Testis (tissue), 2 donors: ENCODE measurements at regions not wholly inside any gene's neighbourhood (a gene's known extent, or its start where the extent isn't known, plus 50 kb on each side); places are given as distances from the start of the nearest gene placed in this dataset.

Source experiments
- DNase-seq: peaks from one replicate; pipeline ENCODE4 v3.0.0-alpha.2; 2019
- H3K27ac ChIP-seq, 2 donors: fragments of 200-600 bp; sonication (generic); one replicate each; pipeline ENCODE4 v1.5.1; 2019
- H3K27me3 ChIP-seq: fragments of 200-600 bp; sonication (generic); one replicate; pipeline ENCODE4 v1.5.1; 2019
- H3K36me3 ChIP-seq: fragments of 200-600 bp; sonication (generic); one replicate; pipeline ENCODE4 v1.5.1; 2017; ENCODE audit warnings: low read depth; ENCODE audit errors: missing control alignments
- H3K4me1 ChIP-seq: fragments of 200-600 bp; sonication (generic); one replicate; pipeline ENCODE4 v1.5.1; 2019
- H3K4me3 ChIP-seq, 2 donors: fragments of 200-600 bp; sonication (generic); one replicate each; pipeline ENCODE4 v1.5.1; 2017 to 2019
- H3K9me3 ChIP-seq: fragments of 200-600 bp; sonication (generic); one replicate; pipeline ENCODE4 v1.5.1; 2017
- POLR2A ChIP-seq: fragments of 450-650 bp; IDR thresholded peaks from one replicate; pipeline ENCODE4 v1.6.1; 2017; ENCODE audit warnings: antibody characterized with exemption, mild to moderate bottlenecking, moderate library complexity
- WGBS, 2 donors: methylation state at CpG; one replicate each; pipeline ENCODE4 v1.1.5; 2018; 5-methylcytosine and 5-hydroxymethylcytosine counted together
- intact Hi-C: fragments of 100-400 bp; cut with DNase I; formaldehyde crosslinking; loops from one replicate; pipeline ENCODE4 v1.15.1; 2023; ENCODE audit warnings: low total_unique reads
- TF ChIP-seq, protein P1 (sequence below), 3 experiments: fragments of 450-650 bp in 2 of 3; fragments of 200-600 bp in 1 of 3; sonication (generic) in 1 of 3; IDR thresholded peaks; one replicate each; pipeline ENCODE4 v1.5.1; 2016 to 2019; ENCODE audit warnings: antibody characterized with exemption in 3 of 3, mild to moderate bottlenecking in 2 of 3, moderate library complexity in 1 of 3

DNA sequence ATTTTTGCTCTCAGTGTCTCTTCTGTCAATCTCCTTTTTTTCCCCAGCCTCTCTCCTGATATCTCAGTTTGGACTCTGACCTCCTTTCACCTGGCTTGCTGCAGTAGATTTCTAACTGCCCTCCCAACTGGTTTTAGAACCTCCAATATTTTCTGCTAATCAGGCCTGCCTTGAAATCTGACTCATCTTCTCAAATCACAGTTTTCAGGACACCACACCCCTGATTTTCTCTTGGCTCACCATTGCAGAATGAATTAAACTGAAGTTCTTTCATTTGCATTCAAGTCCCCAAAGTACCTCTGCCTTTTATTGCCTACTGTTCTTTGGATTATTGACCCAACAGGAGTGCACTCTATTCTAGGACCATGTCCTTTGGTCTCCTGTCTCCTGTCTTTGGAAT is 310.4 kb upstream of the TRPC7 start:
- no peaks in the 10 kb centered on the region for H3K4me1 ChIP-seq
- H3K36me3 ChIP-seq, result no peaks in the 10 kb centered on the region
- DNase-seq, result no peak
- H3K27ac ChIP-seq, result no peak overlapping the region
- H3K27me3 ChIP-seq, result no peaks in the 10 kb centered on the region
- intact Hi-C loops, result no loop called here
- no peak overlapping the region for H3K4me3 ChIP-seq
- H3K9me3 ChIP-seq, result no peaks in the 10 kb centered on the region
- TF ChIP-seq, protein P1, sequence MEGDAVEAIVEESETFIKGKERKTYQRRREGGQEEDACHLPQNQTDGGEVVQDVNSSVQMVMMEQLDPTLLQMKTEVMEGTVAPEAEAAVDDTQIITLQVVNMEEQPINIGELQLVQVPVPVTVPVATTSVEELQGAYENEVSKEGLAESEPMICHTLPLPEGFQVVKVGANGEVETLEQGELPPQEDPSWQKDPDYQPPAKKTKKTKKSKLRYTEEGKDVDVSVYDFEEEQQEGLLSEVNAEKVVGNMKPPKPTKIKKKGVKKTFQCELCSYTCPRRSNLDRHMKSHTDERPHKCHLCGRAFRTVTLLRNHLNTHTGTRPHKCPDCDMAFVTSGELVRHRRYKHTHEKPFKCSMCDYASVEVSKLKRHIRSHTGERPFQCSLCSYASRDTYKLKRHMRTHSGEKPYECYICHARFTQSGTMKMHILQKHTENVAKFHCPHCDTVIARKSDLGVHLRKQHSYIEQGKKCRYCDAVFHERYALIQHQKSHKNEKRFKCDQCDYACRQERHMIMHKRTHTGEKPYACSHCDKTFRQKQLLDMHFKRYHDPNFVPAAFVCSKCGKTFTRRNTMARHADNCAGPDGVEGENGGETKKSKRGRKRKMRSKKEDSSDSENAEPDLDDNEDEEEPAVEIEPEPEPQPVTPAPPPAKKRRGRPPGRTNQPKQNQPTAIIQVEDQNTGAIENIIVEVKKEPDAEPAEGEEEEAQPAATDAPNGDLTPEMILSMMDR (IDR thresholded peaks at IDR 0.05), result no peak
- no peak for TF ChIP-seq POLR2A

DNA sequence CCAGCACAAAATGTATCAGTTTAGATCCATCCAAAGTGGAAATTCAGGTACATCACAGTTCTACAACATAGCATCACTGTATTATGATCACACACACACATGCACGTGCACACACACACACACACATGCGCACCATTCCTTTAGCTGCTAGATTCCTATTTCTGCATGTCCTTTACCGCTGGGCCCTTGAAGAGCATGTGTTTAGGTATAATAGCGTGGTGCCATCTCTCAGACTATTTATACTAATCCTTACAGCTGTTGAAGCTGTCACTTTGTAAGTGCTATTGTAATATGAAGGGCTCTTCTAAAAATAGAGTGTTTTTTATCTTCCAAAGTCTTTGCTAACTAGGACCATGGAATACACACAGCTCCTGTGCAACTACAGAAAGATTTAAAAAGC is 308.8 kb upstream of the TRPC7 start:
- DNase-seq, result no peak
- Histone ChIP-seq H3K4me3 (no peak overlapping the region), H3K27me3 (no peaks in the 10 kb centered on the region), H3K36me3 (no peaks in the 10 kb centered on the region), H3K4me1 (no peaks in the 10 kb centered on the region), H3K27ac (no peak overlapping the region), H3K9me3 (no peaks in the 10 kb centered on the region)
- 87 to 90% methylated on average over 4 of the region's 4 CpGs for WGBS, 2 donors
- TF ChIP-seq POLR2A, result no peak
- TF ChIP-seq, protein P1 (IDR thresholded peaks at IDR 0.05), result no peak
- intact Hi-C loops, result no loop called here

DNA sequence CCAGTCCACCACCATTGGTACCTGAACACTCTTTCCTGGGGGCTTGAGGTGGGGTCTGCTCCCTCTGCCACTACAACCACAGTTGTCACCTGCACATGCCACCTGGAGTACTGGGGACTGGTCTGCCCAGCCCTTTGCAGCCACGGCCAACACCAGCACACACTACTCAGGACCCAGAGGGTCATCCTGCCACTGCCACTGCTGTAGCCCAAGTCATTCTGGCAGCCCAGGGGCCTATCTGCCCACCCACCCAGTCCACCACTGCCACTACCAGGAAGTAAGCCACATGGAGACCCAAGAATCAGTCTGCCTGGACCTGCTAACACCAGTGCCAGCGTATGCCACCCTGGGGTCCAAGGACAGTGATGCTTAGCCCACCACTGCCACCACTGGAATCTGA is 302.4 kb upstream of the TRPC7 start:
- Histone ChIP-seq H3K36me3 (no peaks in the 10 kb centered on the region), H3K27ac (no peak overlapping the region), H3K4me3 (no peak overlapping the region), H3K4me1 (no peaks in the 10 kb centered on the region), H3K27me3 (no peaks in the 10 kb centered on the region), H3K9me3 (no peaks in the 10 kb centered on the region)
- 90 to 100% methylated on average over 2 of the region's 2 CpGs for WGBS, 2 donors
- DNase-seq, result no peak
- intact Hi-C loops, result no loop called here
- no peak for TF ChIP-seq POLR2A
- TF ChIP-seq, protein P1 (IDR thresholded peaks at IDR 0.05), result no peak

DNA sequence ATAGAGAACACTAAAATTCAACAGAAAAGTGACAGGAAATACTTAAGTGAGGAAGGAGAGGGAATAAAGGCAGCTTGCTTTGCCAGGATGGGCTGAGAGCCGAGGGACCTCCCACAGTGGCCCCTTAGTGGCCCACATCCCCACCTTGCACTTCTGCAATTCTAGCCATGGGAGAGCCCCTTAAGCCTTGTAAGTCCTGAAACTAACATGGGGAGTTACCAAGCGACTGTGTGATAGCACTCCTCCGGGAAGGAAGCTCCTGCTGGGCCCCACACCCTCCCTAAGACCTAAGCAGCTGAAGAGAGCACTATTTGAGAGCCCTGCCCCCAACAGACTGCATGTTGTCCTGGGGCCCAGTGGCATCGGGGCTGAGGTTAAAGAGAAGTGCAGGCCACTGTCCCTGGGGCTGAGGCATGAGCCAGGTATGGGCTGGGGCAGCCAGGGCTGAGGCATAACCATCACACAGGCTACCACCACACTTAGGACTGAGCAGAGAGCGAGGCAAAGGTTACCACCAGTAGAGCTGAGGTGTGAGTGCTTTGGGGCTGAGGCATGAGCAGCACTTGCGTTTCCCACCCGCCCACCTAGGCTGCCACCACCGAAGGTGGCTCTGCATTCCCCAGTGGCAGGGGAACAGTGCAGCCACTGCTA is 301.8 kb upstream of the TRPC7 start:
- 70 to 72% methylated on average over 5 to 8 of the region's 8 CpGs for WGBS, 2 donors
- H3K4me3 ChIP-seq, result no peak overlapping the region
- intact Hi-C loops, result no loop called here
- DNase-seq, result no peak
- no peaks in the 10 kb centered on the region for H3K36me3 ChIP-seq
- no peaks in the 10 kb centered on the region for H3K27me3 ChIP-seq
- TF ChIP-seq POLR2A, result no peak
- TF ChIP-seq, protein P1 (IDR thresholded peaks at IDR 0.05), result no peak
- H3K4me1 ChIP-seq, result no peaks in the 10 kb centered on the region
- no peak overlapping the region for H3K27ac ChIP-seq
- no peaks in the 10 kb centered on the region for H3K9me3 ChIP-seq

DNA sequence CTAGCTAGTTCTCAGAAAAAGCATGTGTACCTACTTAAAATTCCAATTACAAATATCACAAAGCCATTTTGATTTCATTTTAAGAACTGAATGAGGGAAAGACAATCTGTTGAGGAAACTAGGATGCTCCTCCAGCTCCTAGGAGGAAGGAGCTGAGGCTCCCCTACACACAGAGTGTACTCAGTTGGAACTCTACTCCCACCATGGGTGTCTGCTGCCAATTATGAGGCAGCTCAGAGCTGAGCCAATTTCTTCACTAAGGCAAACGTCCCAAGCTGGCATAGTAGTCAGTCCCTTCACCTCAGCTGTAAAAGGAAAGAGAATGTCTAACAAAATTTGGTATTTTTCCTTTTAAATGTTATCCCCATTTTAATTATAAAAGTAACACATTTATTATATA is 300.0 kb upstream of the TRPC7 start:
- H3K27ac ChIP-seq, result no peak overlapping the region
- intact Hi-C loops, result no loop called here
- TF ChIP-seq POLR2A, result no peak
- TF ChIP-seq, protein P1 (IDR thresholded peaks at IDR 0.05), result no peak
- DNase-seq, result no peak
- WGBS, 2 donors, result 31 to 32% methylated on average over 1 of the region's 1 CpG
- no peaks in the 10 kb centered on the region for H3K27me3 ChIP-seq
- no peaks in the 10 kb centered on the region for H3K4me1 ChIP-seq
- H3K9me3 ChIP-seq, result no peaks in the 10 kb centered on the region
- no peak overlapping the region for H3K4me3 ChIP-seq
- H3K36me3 ChIP-seq, result no peaks in the 10 kb centered on the region
